ENCODE measurements at regions not wholly inside any gene's neighbourhood (a gene's known extent, or its start where the extent isn't known, plus 50 kb on each side); places are given as distances from the start of the nearest gene placed in this dataset.
"Not testable (repeated sequence)": the region's sequence is repeated elsewhere in the genome, so short reads cannot be mapped to it uniquely, and the experiment has no call there.

GRCh38 chr18:78816114-78816513 is 163.5 kb upstream of the SALL3 start:
- DNase-seq = no peak

- DNase-seq = no peak
These were observed 162.7 kb upstream of the SALL3 start for GRCh38 chr18:78816916-78817315.

- no peak for DNase-seq
These were observed 161.1 kb upstream of the SALL3 start for GRCh38 chr18:78818495-78818894.

GRCh38 chr18:78818961-78819360 is 160.7 kb upstream of the SALL3 start:
- DNase-seq = no peak

GRCh38 chr18:78820161-78820834 is 159.3 kb upstream of the SALL3 start:
- DNase-seq = no peak

GRCh38 chr18:78821396-78821795 is 158.2 kb upstream of the SALL3 start:
- no peak for DNase-seq

- no peak for DNase-seq
These were observed 157.3 kb upstream of the SALL3 start for GRCh38 chr18:78822171-78822948.

GRCh38 chr18:78822949-78823285 is 156.7 kb upstream of the SALL3 start:
- DNase-seq = no peak

- DNase-seq = no peak
These were observed 154.4 kb upstream of the SALL3 start for GRCh38 chr18:78825168-78825567.

GRCh38 chr18:78826631-78827030 is 153.0 kb upstream of the SALL3 start:
- DNase-seq = no peak

- no peak for DNase-seq
These were observed 152.5 kb upstream of the SALL3 start for GRCh38 chr18:78827141-78827540.

- no peak for DNase-seq
These were observed 151.5 kb upstream of the SALL3 start for GRCh38 chr18:78828131-78828530.

GRCh38 chr18:78829026-78829425 is 150.6 kb upstream of the SALL3 start:
- DNase-seq = not testable (repeated sequence)

- no peak for DNase-seq
These were observed 149.5 kb upstream of the SALL3 start for GRCh38 chr18:78830161-78830560.

GRCh38 chr18:78830826-78831225 is 148.8 kb upstream of the SALL3 start:
- DNase-seq = no peak

- DNase-seq = no peak
These were observed 148.0 kb upstream of the SALL3 start for GRCh38 chr18:78831603-78832002.

- no peak for DNase-seq
These were observed 145.8 kb upstream of the SALL3 start for GRCh38 chr18:78833833-78834232.

GRCh38 chr18:78836838-78837237 is 142.8 kb upstream of the SALL3 start:
- DNase-seq = no peak

GRCh38 chr18:78837754-78838153 is 141.9 kb upstream of the SALL3 start:
- no peak for DNase-seq

- DNase-seq = no peak
These were observed 141.4 kb upstream of the SALL3 start for GRCh38 chr18:78838183-78838582.

- no peak for DNase-seq
These were observed 130.6 kb upstream of the SALL3 start for GRCh38 chr18:78849046-78849445.

GRCh38 chr18:78849458-78849857 is 130.2 kb upstream of the SALL3 start:
- DNase-seq = no peak

GRCh38 chr18:78853341-78853740 is 126.3 kb upstream of the SALL3 start:
- DNase-seq = no peak

GRCh38 chr18:78855188-78855587 is 124.4 kb upstream of the SALL3 start:
- DNase-seq = no peak

All from activated CD4-positive, CD25-positive, alpha-beta regulatory T cell (primary cell).